Mucosa of stomach (tissue), 1 donor: ENCODE measurements at regions not wholly inside any gene's neighbourhood (a gene's known extent, or its start where the extent isn't known, plus 50 kb on each side); places are given as distances from the start of the nearest gene placed in this dataset.

Experiments used
- H3K27me3 ChIP-seq: one replicate; pipeline ENCODE4 v1.7.0; 2013; ENCODE audit warnings: mild to moderate bottlenecking, low read length; ENCODE audit not compliant: control insufficient read depth, insufficient read depth
- H3K36me3 ChIP-seq: one replicate; pipeline ENCODE4 v1.7.0; 2013; ENCODE audit warnings: low read length; ENCODE audit not compliant: control insufficient read depth, insufficient read depth
- H3K4me1 ChIP-seq: one replicate; pipeline ENCODE4 v1.7.0; 2013; ENCODE audit warnings: mild to moderate bottlenecking, low read length; ENCODE audit not compliant: control insufficient read depth, insufficient read depth
- H3K4me3 ChIP-seq: one replicate; pipeline ENCODE4 v1.7.0; 2013; ENCODE audit warnings: low read length
- H3K9ac ChIP-seq: one replicate; pipeline ENCODE4 v1.7.0; 2013; ENCODE audit warnings: mild to moderate bottlenecking, low read length, moderate library complexity
- H3K9me3 ChIP-seq: one replicate; pipeline ENCODE4 v1.7.0; 2013; ENCODE audit warnings: mild to moderate bottlenecking, low read length, moderate library complexity; ENCODE audit not compliant: control insufficient read depth
- donor health status: Pancreatic carcinoma.

- no peaks in the 10 kb centered on the region for H3K4me1 ChIP-seq
- H3K4me3 ChIP-seq, result no peak overlapping the region
- no peaks in the 10 kb centered on the region for H3K9me3 ChIP-seq
- no peaks in the 10 kb centered on the region for H3K27me3 ChIP-seq
- no peaks in the 10 kb centered on the region for H3K36me3 ChIP-seq
- H3K9ac ChIP-seq, result no peak overlapping the region
Observed at GRCh38 chr5:67526793-67527192, 330.2 kb upstream of the CD180 start.

- Histone ChIP-seq H3K27me3 (no peaks in the 10 kb centered on the region), H3K9me3 (no peaks in the 10 kb centered on the region), H3K4me3 (no peak overlapping the region)
Observed at GRCh38 chr5:67520161-67520908, 323.7 kb upstream of the CD180 start.

GRCh38 chr5:67518227-67518626, 321.6 kb upstream of the CD180 start:
- H3K4me1 ChIP-seq, result no peaks in the 10 kb centered on the region
- no peak overlapping the region for H3K4me3 ChIP-seq
- no peak overlapping the region for H3K9ac ChIP-seq
- no peaks in the 10 kb centered on the region for H3K36me3 ChIP-seq
- no peaks in the 10 kb centered on the region for H3K9me3 ChIP-seq
- H3K27me3 ChIP-seq, result no peaks in the 10 kb centered on the region

More at GRCh38 chr5:67520161-67520908, 323.7 kb upstream of the CD180 start:
- no peaks in the 10 kb centered on the region for H3K36me3 ChIP-seq
- no peak overlapping the region for H3K9ac ChIP-seq
- no peaks in the 10 kb centered on the region for H3K4me1 ChIP-seq

GRCh38 chr5:67516948-67517565, 320.5 kb upstream of the CD180 start:
- Histone ChIP-seq H3K36me3 (no peaks in the 10 kb centered on the region), H3K4me3 (no peak overlapping the region), H3K4me1 (no peaks in the 10 kb centered on the region), H3K27me3 (no peaks in the 10 kb centered on the region), H3K9me3 (no peaks in the 10 kb centered on the region), H3K9ac (no peak overlapping the region)

- H3K9me3 ChIP-seq, result no peaks in the 10 kb centered on the region
- H3K4me1 ChIP-seq, result no peaks in the 10 kb centered on the region
- H3K4me3 ChIP-seq, result no peak overlapping the region
- no peaks in the 10 kb centered on the region for H3K36me3 ChIP-seq
- no peaks in the 10 kb centered on the region for H3K27me3 ChIP-seq
- H3K9ac ChIP-seq, result no peak overlapping the region
Observed at GRCh38 chr5:67515762-67516161, 319.2 kb upstream of the CD180 start.

DNA sequence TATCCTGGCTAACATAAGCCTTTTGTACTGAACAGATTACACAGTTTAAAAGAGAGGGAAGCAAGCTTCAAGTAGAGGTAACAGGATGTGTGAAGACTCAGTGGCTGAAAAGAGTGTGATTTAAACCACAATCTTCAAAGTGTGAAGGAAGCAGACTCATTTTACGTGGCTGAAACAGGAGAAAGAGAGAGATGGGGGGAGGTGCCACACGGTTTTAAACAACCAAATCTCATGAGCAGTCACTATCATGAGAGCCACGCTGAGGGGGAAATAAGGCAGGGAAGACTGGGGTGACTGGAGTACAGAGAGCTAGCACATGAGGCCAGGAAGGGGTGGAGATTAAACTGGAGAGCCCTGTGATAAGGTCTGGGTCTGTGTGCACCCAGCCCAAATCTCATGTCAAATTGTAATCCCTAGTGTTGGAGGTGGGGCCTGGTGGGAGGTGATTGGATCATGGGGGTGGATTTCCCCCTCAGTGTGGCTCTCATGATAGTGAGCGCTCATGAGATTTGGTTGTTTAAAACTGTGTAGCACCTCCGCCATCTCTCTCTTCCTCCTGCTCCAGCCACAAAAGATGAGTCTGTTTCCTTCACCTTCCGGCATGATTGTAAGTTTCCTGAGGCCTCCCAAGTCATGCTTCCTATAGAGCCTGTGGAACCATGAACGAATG, 318.6 kb upstream of the CD180 start:
- Histone ChIP-seq H3K36me3 (no peaks in the 10 kb centered on the region), H3K27me3 (no peaks in the 10 kb centered on the region), H3K9me3 (no peaks in the 10 kb centered on the region), H3K9ac (no peak overlapping the region), H3K4me1 (no peaks in the 10 kb centered on the region), H3K4me3 (no peak overlapping the region)

- Histone ChIP-seq H3K9ac (no peak overlapping the region), H3K4me1 (no peaks in the 10 kb centered on the region), H3K4me3 (no peak overlapping the region), H3K9me3 (no peaks in the 10 kb centered on the region), H3K27me3 (no peaks in the 10 kb centered on the region), H3K36me3 (no peaks in the 10 kb centered on the region)
Observed at GRCh38 chr5:67512758-67513157, 316.2 kb upstream of the CD180 start.

DNA sequence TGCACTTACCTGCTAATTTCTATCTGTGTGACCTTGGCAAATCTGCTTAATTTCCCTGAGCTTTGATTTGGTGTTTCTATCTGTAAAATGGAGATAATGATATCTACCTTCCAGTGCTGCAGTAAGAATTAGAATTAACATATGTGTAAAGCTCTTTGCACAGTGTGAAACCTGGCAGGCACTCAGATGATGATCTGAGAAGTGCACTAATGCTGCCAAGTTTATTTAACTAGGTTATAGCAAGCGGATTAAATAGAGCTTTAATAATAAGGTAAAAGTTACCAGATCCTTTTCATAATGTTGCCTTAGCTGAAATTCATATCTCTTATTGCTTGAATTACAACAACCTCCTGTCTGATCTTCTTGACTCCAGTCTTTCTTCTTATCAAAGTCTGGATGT, 315.3 kb upstream of the CD180 start:
- no peaks in the 10 kb centered on the region for H3K9me3 ChIP-seq
- no peaks in the 10 kb centered on the region for H3K27me3 ChIP-seq
- H3K36me3 ChIP-seq, result no peaks in the 10 kb centered on the region
- H3K4me3 ChIP-seq, result no peak overlapping the region
- no peaks in the 10 kb centered on the region for H3K4me1 ChIP-seq
- H3K9ac ChIP-seq, result no peak overlapping the region

GRCh38 chr5:67510204-67510603, 313.6 kb upstream of the CD180 start:
- Histone ChIP-seq H3K4me1 (no peaks in the 10 kb centered on the region), H3K4me3 (no peak overlapping the region), H3K9me3 (no peaks in the 10 kb centered on the region), H3K9ac (no peak overlapping the region), H3K36me3 (no peaks in the 10 kb centered on the region), H3K27me3 (no peaks in the 10 kb centered on the region)

DNA sequence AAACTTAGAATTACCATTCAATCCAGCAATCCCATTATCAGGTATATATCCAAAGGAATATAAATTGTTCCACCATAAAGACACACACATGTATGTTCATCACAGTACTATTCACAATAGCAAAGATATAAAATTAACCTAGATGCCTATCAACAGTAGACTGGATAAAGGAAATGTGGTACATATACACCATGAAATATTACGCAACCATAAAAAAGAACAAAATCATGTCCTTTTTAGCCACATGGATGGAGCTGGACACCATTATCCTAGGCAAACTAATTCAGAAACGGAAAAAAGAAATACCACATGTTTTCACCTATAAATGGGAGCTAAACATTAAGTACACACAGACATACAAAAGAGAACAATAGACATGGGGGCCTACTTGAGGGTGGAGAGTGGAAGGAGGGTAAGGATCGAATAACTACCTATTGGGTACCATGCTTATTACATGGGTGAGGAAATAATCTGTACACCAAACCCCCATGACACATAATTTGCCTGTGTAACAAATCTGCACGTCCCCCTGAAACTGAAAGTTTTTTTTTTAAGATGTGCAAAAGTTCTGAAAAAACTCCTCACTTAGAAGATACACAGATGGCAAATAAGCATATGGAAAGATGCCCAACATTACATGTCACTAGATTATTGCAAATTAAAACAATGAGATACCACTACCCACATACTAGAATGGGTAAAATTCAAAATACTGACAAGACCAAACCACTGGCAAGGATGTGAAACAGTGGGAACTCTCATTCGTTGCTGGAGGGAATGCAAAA, 313.0 kb upstream of the CD180 start:
- no peak overlapping the region for H3K4me3 ChIP-seq

GRCh38 chr5:67506241-67506640, 309.6 kb upstream of the CD180 start:
- H3K4me1 ChIP-seq, result no peaks in the 10 kb centered on the region
- no peak overlapping the region for H3K9ac ChIP-seq
- H3K27me3 ChIP-seq, result no peaks in the 10 kb centered on the region
- H3K36me3 ChIP-seq, result no peaks in the 10 kb centered on the region
- no peak overlapping the region for H3K4me3 ChIP-seq
- no peaks in the 10 kb centered on the region for H3K9me3 ChIP-seq

More for the DNA sequence above, 313.0 kb upstream of the CD180 start:
- H3K36me3 ChIP-seq, result no peaks in the 10 kb centered on the region
- H3K4me1 ChIP-seq, result no peaks in the 10 kb centered on the region
- no peaks in the 10 kb centered on the region for H3K27me3 ChIP-seq
- no peaks in the 10 kb centered on the region for H3K9me3 ChIP-seq
- H3K9ac ChIP-seq, result no peak overlapping the region

DNA sequence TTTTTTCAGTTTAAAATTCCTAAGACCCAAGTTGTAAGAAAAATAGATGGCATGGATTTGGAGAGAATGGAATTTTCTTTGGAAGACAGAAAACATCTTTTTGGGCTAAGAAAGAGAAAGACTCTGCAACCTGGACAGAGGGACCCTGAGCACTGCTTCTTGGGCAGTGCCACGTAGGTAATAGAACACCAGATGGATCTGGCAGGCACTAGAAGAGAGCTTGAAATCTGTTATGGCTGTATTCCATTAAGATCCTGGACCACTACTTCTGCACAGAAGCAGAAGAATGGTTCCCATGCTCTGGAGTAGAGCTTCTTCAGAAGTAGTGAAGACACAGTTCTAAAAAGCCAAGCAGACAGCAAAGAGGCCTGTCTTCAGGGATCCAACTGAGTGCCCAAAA, 306.4 kb upstream of the CD180 start:
- H3K9ac ChIP-seq, result no peak overlapping the region
- no peak overlapping the region for H3K4me3 ChIP-seq
- no peaks in the 10 kb centered on the region for H3K9me3 ChIP-seq
- no peaks in the 10 kb centered on the region for H3K4me1 ChIP-seq
- no peaks in the 10 kb centered on the region for H3K27me3 ChIP-seq
- H3K36me3 ChIP-seq, result no peaks in the 10 kb centered on the region
